ENCODE measurements at regions not wholly inside any gene's neighbourhood (a gene's known extent, or its start where the extent isn't known, plus 50 kb on each side); places are given as distances from the start of the nearest gene placed in this dataset.

- TF ChIP-seq SP1 (IDR thresholded peaks at IDR 0.05): no peak
- TF ChIP-seq HDGF (IDR thresholded peaks at IDR 0.05; ENCODE audit: borderline replicate concordance): no peak
- no peak for TF ChIP-seq ARNT (IDR thresholded peaks at IDR 0.05)
- no peak for TF ChIP-seq FOXM1 (IDR thresholded peaks at IDR 0.05; ENCODE audit: borderline replicate concordance)
- no peak for TF ChIP-seq NFRKB (IDR thresholded peaks at IDR 0.05)
- TF ChIP-seq L3MBTL2 (conservative IDR thresholded peaks at IDR 0.05): no peak
- TF ChIP-seq ELF4 (IDR thresholded peaks at IDR 0.05): no peak
- TF ChIP-seq TARDBP (IDR thresholded peaks at IDR 0.05): no peak
- no peak for TF ChIP-seq FOXK2 (IDR thresholded peaks at IDR 0.05)
- TF ChIP-seq ZNF384 (IDR thresholded peaks at IDR 0.05): no peak
Measured at GRCh38 chr6:78551361-78551760, 316.0 kb upstream of the IRAK1BP1 start.
